Stimulated activated CD4-positive, alpha-beta T cell treated with anti-CD3 and anti-CD28 coated beads, Interleukin-15, amount 100 ng/mL, for 24 hours (primary cell): ENCODE measurements at regions not wholly inside any gene's neighbourhood (a gene's known extent, or its start where the extent isn't known, plus 50 kb on each side); places are given as distances from the start of the nearest gene placed in this dataset.

Experiments used
- DNase-seq: peaks from one replicate; pipeline ENCODE4 v3.0.0-alpha.2; 2020

DNA sequence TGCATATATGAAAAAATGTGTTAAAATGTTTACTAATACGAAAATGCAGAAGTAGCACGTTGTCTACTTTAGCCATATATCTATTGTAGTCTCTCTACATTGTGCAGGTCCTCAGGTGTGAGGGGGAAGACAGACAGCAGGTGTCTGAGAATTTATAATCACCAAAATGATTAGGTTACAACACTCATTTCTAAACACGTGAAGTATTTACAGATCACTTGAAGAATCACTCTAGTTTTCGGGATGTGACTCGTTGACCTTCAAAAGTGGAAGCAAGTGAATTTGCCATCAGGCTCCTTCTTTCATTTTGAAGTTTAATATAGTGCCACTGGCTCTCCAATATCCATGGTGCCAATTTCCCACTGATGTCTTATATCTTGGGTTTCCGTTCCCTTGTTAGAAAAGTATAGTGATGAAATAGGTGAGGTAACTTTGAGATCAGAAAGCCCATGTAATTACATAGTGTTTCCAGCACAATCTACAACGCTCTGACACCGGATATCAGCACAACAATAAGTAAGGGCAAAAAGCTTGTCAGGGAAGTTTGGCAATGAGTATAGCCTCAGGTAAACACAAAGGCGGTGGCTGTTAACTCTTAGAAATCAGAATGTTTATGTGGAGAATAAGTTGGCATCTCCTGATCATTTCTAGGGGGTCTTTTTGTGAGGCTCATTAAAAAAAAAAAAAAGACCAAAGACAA lies 57.5 kb upstream of the SP4 start:
- no peak for DNase-seq

DNA sequence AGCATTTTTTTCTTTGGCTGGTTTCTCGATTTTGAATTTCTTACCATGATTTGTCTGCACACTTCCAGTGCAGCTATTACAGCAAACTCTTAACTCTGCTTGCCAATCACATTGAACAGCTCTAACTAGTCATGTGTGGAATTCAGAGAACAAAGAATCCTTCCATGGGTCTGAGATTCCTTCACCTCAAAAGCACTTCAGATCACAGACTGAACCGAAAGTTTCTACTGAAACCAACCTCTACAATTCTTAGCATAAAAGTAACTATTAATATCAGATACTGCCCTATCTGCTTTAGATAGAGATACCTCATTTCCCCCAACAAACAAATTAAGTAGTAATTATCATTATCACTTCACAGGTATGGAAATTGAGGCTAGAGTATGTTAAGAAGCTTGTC lies 56.5 kb upstream of the SP4 start:
- DNase-seq = no peak

DNA sequence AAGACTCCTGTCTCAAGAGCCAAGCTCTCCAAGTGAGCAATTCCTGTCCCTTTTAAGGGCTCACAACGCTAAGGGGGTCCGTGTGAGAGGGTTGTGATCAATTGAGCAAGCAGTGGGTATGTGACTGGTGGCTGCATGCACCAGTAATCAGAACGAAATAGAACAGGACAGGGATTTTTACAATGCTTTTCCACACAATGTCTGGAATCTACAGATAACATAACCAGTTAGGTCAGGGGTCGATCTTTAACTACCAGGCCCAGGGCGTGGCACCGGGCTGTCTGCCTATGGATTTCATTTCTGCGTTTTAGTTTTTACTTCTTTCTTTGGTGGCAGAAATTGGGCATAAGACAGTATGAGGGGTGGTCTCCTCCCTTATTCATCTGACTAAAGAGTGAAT lies 54.9 kb upstream of the SP4 start:
- no peak for DNase-seq

DNA sequence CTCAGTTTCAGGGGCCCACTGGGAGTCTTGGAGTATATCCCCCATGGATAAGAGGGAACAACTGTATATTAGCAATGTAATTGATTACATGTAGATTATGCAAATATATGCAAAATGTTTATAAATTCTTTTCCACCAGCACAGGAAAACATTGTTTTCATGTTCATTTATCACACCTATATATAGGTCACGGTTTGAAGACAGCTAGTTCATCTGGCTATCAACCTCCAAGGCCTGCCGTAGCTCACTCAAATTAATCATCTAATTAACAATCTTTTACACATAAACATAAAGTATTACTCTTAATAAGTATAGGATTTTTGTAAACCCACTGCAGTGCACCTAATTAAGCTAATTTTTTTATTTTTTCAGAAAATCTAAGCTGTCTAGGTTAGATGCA lies 53.7 kb upstream of the SP4 start:
- DNase-seq = no peak

DNA sequence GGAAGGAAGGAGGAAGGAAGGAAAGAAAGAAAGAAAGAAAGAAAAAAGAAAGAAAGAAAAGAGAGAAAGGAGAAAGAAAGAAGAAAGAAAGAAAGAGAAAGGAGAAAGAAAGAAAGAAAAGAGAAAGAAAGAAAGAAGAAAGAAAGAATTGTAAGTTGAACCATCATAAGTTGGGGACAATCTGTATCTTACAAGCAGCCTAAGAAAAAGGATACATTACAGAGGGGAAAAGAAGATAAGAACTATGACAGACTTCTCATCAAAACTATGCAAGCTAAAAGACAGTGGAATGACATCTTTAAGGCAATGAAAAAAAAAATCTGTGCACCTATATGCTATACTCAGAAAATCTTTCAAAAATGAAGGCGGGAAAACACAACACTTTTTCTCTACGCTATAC lies 50.3 kb upstream of the SP4 start:
- DNase-seq = no peak
